OCI-LY3 (cell line): ENCODE measurements at regions not wholly inside any gene's neighbourhood (a gene's known extent, or its start where the extent isn't known, plus 50 kb on each side); places are given as distances from the start of the nearest gene placed in this dataset.

Experiments
- CTCF ChIP-seq: fragments of 200-600, 300-600 bp; sonication (generic); IDR thresholded peaks from 2 replicates; pipeline ENCODE4 v1.5.1; 2014; ENCODE audit warnings: antibody characterized with exemption, low read length, low read depth
- EZH2phosphoT487 ChIP-seq: fragments of 200-600 bp; shearing (Covaris generic); IDR thresholded peaks from 2 replicates; pipeline ENCODE4 v1.6.1; 2018; ENCODE audit warnings: antibody characterized with exemption, mixed run types, low read depth

- no peak for TF ChIP-seq EZH2phosphoT487
- no peak for TF ChIP-seq CTCF
Observed at GRCh38 chr3:72594615-72595215, 253.5 kb downstream of the SHQ1 start.
